Uterus (tissue), 2 donors: ENCODE measurements at regions not wholly inside any gene's neighbourhood (a gene's known extent, or its start where the extent isn't known, plus 50 kb on each side); places are given as distances from the start of the nearest gene placed in this dataset.

Experiments used
- CTCF ChIP-seq, 4 experiments: fragments of 200-600 bp in 2 of 4; fragments of 450-650 bp in 2 of 4; sonication (generic) in 2 of 4; IDR thresholded peaks; one replicate each; pipeline ENCODE4 v1.5.1; 2016 to 2019; ENCODE audit warnings: antibody characterized with exemption in 4 of 4, mild to moderate bottlenecking in 2 of 4, moderate library complexity in 1 of 4
- POLR2A ChIP-seq, 2 donors: fragments of 450-650 bp; IDR thresholded peaks; one replicate each; pipeline ENCODE4 v1.6.1; 2016; ENCODE audit warnings: antibody characterized with exemption in 2 of 2, mild to moderate bottlenecking in 1 of 2, moderate library complexity in 1 of 2

DNA sequence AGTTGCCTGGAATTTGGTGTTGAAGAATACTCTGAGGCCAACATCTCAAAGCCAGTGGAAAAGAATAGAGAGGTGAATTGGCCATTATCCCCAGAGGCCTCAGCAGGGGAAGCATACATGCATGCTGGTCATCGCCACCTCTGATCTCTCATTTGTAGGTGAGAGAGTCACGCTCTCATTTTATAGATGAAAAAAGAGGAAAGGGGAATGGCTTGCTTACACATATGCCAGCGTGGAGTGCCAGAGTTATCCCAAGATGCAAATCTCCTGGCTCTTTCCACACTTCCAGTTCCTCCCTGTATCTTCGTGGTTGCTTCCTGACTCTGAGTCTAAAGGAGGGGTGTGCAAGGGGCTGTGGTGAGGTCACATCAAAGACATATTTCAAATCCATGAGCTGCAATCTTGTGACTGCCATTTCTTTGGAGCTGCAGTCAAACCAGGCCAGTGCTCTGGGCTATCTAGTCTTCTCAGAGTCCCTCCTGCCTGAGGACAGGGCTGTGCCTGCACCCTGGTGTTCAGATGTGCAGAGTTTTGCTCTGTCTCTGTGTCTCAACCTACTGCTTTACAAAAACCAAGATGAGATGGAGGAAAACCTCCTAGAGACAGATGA is 324.7 kb downstream of the MYCN start:
- no peak for TF ChIP-seq CTCF (IDR thresholded peaks at IDR 0.05)
- TF ChIP-seq POLR2A (IDR thresholded peaks at IDR 0.05), result no peak
